GM13976 (cell line): ENCODE measurements at regions not wholly inside any gene's neighbourhood (a gene's known extent, or its start where the extent isn't known, plus 50 kb on each side); places are given as distances from the start of the nearest gene placed in this dataset.

Source experiments
- DNase-seq: peaks from one replicate; pipeline ENCODE4 v3.0.0; 2012; ENCODE audit warnings: low spot score
- CTCF ChIP-seq: IDR thresholded peaks from 2 replicates; pipeline ENCODE4 v1.5.1; 2012; ENCODE audit warnings: borderline replicate concordance, mild to moderate bottlenecking; ENCODE audit not compliant: insufficient read depth; ENCODE audit errors: extremely low read depth, missing control alignments, control extremely low read depth
- in situ Hi-C: fragments of 300-500 bp; cut with MboI; formaldehyde crosslinking; loops from one replicate; pipeline ENCODE4 v1.12.0; 2022; ENCODE audit warnings: low sequenced_read_pairs, mixed read lengths, inconsistent platforms; ENCODE audit not compliant: unreplicated experiment

GRCh38 chr3:147630921-147631415, 221.8 kb downstream of the ZIC1 start:
- TF ChIP-seq CTCF: no peak
- in situ Hi-C loops: no loop called here
- no peak for DNase-seq

GRCh38 chr3:147640781-147641180, 231.6 kb downstream of the ZIC1 start:
- in situ Hi-C loops: no loop called here
- DNase-seq: no peak
- TF ChIP-seq CTCF: no peak

GRCh38 chr3:147645761-147646160, 236.6 kb downstream of the ZIC1 start:
- in situ Hi-C loops: no loop called here
- TF ChIP-seq CTCF: no peak
- DNase-seq: no peak

GRCh38 chr3:147649475-147649874, 240.3 kb downstream of the ZIC1 start:
- no peak for TF ChIP-seq CTCF
- in situ Hi-C loops: no loop called here

GRCh38 chr3:147651107-147651778, 242.1 kb downstream of the ZIC1 start:
- in situ Hi-C loops: no loop called here
- TF ChIP-seq CTCF: no peak
- no peak for DNase-seq

More at GRCh38 chr3:147649475-147649874, 240.3 kb downstream of the ZIC1 start:
- DNase-seq: no peak

GRCh38 chr3:147652651-147653366, 243.6 kb downstream of the ZIC1 start:
- in situ Hi-C loops: no loop called here
- no peak for TF ChIP-seq CTCF
- no peak for DNase-seq
